CD14-positive monocyte (primary cell): ENCODE measurements at regions not wholly inside any gene's neighbourhood (a gene's known extent, or its start where the extent isn't known, plus 50 kb on each side); places are given as distances from the start of the nearest gene placed in this dataset.

Experiments
- DNase-seq, 3 donors: peaks; one replicate each; pipeline ENCODE4 v3.0.0-alpha.2; 2011 to 2022
- H2AFZ ChIP-seq: 2 replicates; pipeline ENCODE4 v1.6.0; 2012; ENCODE audit warnings: mild to moderate bottlenecking, low read depth, low read length, inconsistent platforms; ENCODE audit not compliant: insufficient read depth, poor library complexity, severe bottlenecking
- H3K27ac ChIP-seq, 2 donors: 1 replicate in 1 of 2; 2 replicates in 1 of 2; pipeline ENCODE4 v1.5.1; 2012 to 2013; ENCODE audit warnings: low read length in 2 of 2, control low read depth in 1 of 2, inconsistent platforms in 1 of 2, low read depth in 1 of 2, mild to moderate bottlenecking in 1 of 2
- H3K27me3 ChIP-seq, 2 donors: one replicate each; pipeline versions ENCODE4 v1.6.0 to v1.6.1; 2011 to 2013; ENCODE audit warnings: low read length in 2 of 2; ENCODE audit not compliant: control insufficient read depth in 2 of 2, insufficient read depth in 2 of 2
- H3K36me3 ChIP-seq, 2 donors: replicated peaks in 1 of 2; 1 replicate in 1 of 2; 2 replicates in 1 of 2; pipeline versions ENCODE4 v1.5.1 to v1.6.1; 2012 to 2013; ENCODE audit warnings: low read length in 2 of 2, control low read depth in 1 of 2, inconsistent platforms in 1 of 2, mild to moderate bottlenecking in 1 of 2; ENCODE audit not compliant: insufficient read depth in 2 of 2, control insufficient read depth in 1 of 2
- H3K4me1 ChIP-seq, 2 donors: 1 replicate in 1 of 2; 2 replicates in 1 of 2; pipeline versions ENCODE4 v1.5.1 to v1.6.1; 2012 to 2013; ENCODE audit warnings: low read length in 2 of 2, control low read depth in 1 of 2, inconsistent platforms in 1 of 2, mild to moderate bottlenecking in 1 of 2, moderate library complexity in 1 of 2; ENCODE audit not compliant: insufficient read depth in 2 of 2, control insufficient read depth in 1 of 2
- H3K4me2 ChIP-seq: replicated peaks from 2 replicates; pipeline ENCODE3; 2012; ENCODE audit warnings: low read length, moderate library complexity, mild to moderate bottlenecking; ENCODE audit not compliant: poor library complexity, severe bottlenecking; ENCODE audit errors: extremely low read depth
- H3K4me3 ChIP-seq, 3 experiments: fragments of 200-600 bp in 1 of 3; sonication (generic) in 1 of 3; replicated peaks in 1 of 3; 1 replicate in 2 of 3; 2 replicates in 1 of 3; pipeline ENCODE4 v1.5.1; 2011 to 2013; ENCODE audit warnings: low read length in 3 of 3, mild to moderate bottlenecking in 3 of 3, control low read depth in 2 of 3, low read depth in 2 of 3, inconsistent platforms in 1 of 3, moderate library complexity in 1 of 3
- H3K79me2 ChIP-seq: 2 replicates; pipeline ENCODE4 v1.6.0; 2012; ENCODE audit warnings: mild to moderate bottlenecking, control low read depth, inconsistent platforms, low read length, moderate library complexity; ENCODE audit not compliant: insufficient read depth
- H3K9ac ChIP-seq: 2 replicates; pipeline ENCODE4 v1.6.0; 2017; ENCODE audit warnings: low read length, mild to moderate bottlenecking; ENCODE audit not compliant: insufficient read depth, poor library complexity, severe bottlenecking
- H3K9me3 ChIP-seq, 2 donors: replicated peaks in 1 of 2; 1 replicate in 1 of 2; 2 replicates in 1 of 2; pipeline versions ENCODE4 v1.5.1 to v1.6.1; 2012 to 2013; ENCODE audit warnings: low read length in 2 of 2, control low read depth in 1 of 2; ENCODE audit not compliant: control insufficient read depth in 1 of 2, insufficient read depth in 1 of 2
- H4K20me1 ChIP-seq: 2 replicates; pipeline ENCODE4 v1.6.0; 2012; ENCODE audit warnings: mild to moderate bottlenecking, low read length, control low read depth, moderate library complexity; ENCODE audit not compliant: insufficient read depth
- H3K27ac Mint-ChIP-seq, 7 donors: one replicate each; pipeline ENCODE4 v1.8.0; 2020; ENCODE audit warnings: mild to moderate bottlenecking in 7 of 7, mixed read lengths in 7 of 7, moderate library complexity in 6 of 7, inconsistent platforms in 2 of 7
- H3K27me3 Mint-ChIP-seq, 3 donors: one replicate each; pipeline ENCODE4 v1.8.0; 2021 to 2022; ENCODE audit warnings: low read depth in 3 of 3, mild to moderate bottlenecking in 3 of 3, mixed read lengths in 3 of 3, moderate library complexity in 3 of 3, inconsistent platforms in 1 of 3
- H3K36me3 Mint-ChIP-seq, 2 donors: one replicate each; pipeline ENCODE4 v1.8.0; 2020; ENCODE audit warnings: mixed read lengths in 2 of 2, inconsistent platforms in 1 of 2, mild to moderate bottlenecking in 1 of 2
- H3K4me1 Mint-ChIP-seq: one replicate; pipeline ENCODE4 v1.8.0; 2020; ENCODE audit warnings: mild to moderate bottlenecking, mixed read lengths
- H3K4me3 Mint-ChIP-seq, 2 donors: one replicate each; pipeline ENCODE4 v1.8.0; 2020; ENCODE audit warnings: mild to moderate bottlenecking in 2 of 2, mixed read lengths in 2 of 2, moderate library complexity in 1 of 2
- H3K9me3 Mint-ChIP-seq, 7 donors: one replicate each; pipeline ENCODE4 v1.8.0; 2020 to 2022; ENCODE audit warnings: mixed read lengths in 7 of 7, mild to moderate bottlenecking in 6 of 7, moderate library complexity in 6 of 7, inconsistent platforms in 2 of 7
- WGBS: methylation state at CpG from one replicate; pipeline ENCODE4 v1.1.5; 2013; ENCODE audit warnings: missing lambda C conversion rate; ENCODE audit not compliant: insufficient coverage; 5-methylcytosine and 5-hydroxymethylcytosine counted together
- intact Hi-C, 2 donors: fragments of 100-400 bp; cut with micrococcal nuclease; formaldehyde crosslinking; loops; one replicate each; pipeline versions ENCODE4 v1.15.0 to v1.15.1; 2023
- TF ChIP-seq, protein P1 (sequence below): fragments of 200-600 bp; IDR thresholded peaks from one replicate; pipeline ENCODE4 v1.8.0; 2022; ENCODE audit warnings: antibody characterized with exemption, mild to moderate bottlenecking

DNA sequence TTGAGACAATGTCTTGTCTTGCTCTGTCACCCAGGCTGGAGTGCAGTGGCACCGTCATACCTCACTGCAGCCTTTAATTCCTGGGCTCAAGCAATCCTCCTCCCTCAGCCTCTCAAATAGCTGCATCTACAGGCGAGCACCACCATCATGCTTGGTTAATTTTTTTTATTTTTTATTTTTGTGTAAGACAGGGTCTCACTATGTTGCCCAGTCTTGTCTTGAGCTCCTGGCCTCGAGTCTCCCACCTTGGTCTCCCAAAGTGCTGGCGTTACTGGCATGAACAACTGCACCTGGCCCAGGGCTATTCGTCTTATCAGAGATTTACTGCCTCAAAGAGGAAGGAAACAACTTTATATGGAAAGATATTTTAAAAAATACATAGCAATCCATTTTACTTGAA is 102.8 kb upstream of the NUPR2 start:
- Histone ChIP-seq H3K9ac (no peak overlapping the region), H3K27me3 (no peaks in the 10 kb centered on the region), H4K20me1 (no peaks in the 10 kb centered on the region), H2AFZ (no peak overlapping the region), H3K36me3 (no peaks in the 10 kb centered on the region), H3K9me3 (peaks cover 61 to 62% of the 10 kb centered on the region in 2 donors), H3K4me3 (no peak overlapping the region), H3K79me2 (no peaks in the 10 kb centered on the region), H3K27ac (no peak overlapping the region), H3K4me1 (no peaks in the 10 kb centered on the region), H3K4me2 (no peak overlapping the region)
- peaks cover 26 to 58% (median 40%) of the 10 kb centered on the region in 7 donors for H3K9me3 Mint-ChIP-seq
- DNase-seq, result no peak
- no peaks in the 10 kb centered on the region for H3K4me1 Mint-ChIP-seq
- peaks cover 0 to 2% (median 0%) of the 10 kb centered on the region in 3 donors for H3K27me3 Mint-ChIP-seq
- 100% methylated on average over 1 of the region's 5 CpGs for WGBS
- intact Hi-C loops, result no loop called here
- TF ChIP-seq, protein P1, sequence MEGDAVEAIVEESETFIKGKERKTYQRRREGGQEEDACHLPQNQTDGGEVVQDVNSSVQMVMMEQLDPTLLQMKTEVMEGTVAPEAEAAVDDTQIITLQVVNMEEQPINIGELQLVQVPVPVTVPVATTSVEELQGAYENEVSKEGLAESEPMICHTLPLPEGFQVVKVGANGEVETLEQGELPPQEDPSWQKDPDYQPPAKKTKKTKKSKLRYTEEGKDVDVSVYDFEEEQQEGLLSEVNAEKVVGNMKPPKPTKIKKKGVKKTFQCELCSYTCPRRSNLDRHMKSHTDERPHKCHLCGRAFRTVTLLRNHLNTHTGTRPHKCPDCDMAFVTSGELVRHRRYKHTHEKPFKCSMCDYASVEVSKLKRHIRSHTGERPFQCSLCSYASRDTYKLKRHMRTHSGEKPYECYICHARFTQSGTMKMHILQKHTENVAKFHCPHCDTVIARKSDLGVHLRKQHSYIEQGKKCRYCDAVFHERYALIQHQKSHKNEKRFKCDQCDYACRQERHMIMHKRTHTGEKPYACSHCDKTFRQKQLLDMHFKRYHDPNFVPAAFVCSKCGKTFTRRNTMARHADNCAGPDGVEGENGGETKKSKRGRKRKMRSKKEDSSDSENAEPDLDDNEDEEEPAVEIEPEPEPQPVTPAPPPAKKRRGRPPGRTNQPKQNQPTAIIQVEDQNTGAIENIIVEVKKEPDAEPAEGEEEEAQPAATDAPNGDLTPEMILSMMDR, result no peak
- no peaks in the 10 kb centered on the region for H3K36me3 Mint-ChIP-seq
- H3K27ac Mint-ChIP-seq, result no peak overlapping the region
- H3K4me3 Mint-ChIP-seq, result no peak overlapping the region

- H3K4me1 Mint-ChIP-seq, result no peaks in the 10 kb centered on the region
- Histone ChIP-seq H3K4me2 (no peak overlapping the region), H3K9ac (no peak overlapping the region), H2AFZ (no peak overlapping the region), H3K36me3 (no peaks in the 10 kb centered on the region), H3K27ac (no peak overlapping the region), H3K27me3 (no peaks in the 10 kb centered on the region), H3K4me1 (no peaks in the 10 kb centered on the region), H3K79me2 (no peaks in the 10 kb centered on the region), H3K4me3 (no peak overlapping the region), H4K20me1 (no peaks in the 10 kb centered on the region), H3K9me3 (peaks cover 64 to 65% of the 10 kb centered on the region in 2 donors)
- TF ChIP-seq, protein P1, result no peak
- no peaks in the 10 kb centered on the region for H3K36me3 Mint-ChIP-seq
- H3K27me3 Mint-ChIP-seq, result peaks cover 0 to under 1% (median 0%) of the 10 kb centered on the region in 3 donors
- peaks cover 25 to 59% (median 39%) of the 10 kb centered on the region in 7 donors for H3K9me3 Mint-ChIP-seq
- no peak overlapping the region for H3K4me3 Mint-ChIP-seq
- DNase-seq, result no peak
- whole genome bisulfite sequencing, result 76% methylated on average over 4 of the region's 4 CpGs
- intact Hi-C loops, result no loop called here
- no peak overlapping the region for H3K27ac Mint-ChIP-seq
Observed at GRCh38 chr7:56218510-56218909, 102.3 kb upstream of the NUPR2 start.
